ENCODE measurements at regions not wholly inside any gene's neighbourhood (a gene's known extent, or its start where the extent isn't known, plus 50 kb on each side); places are given as distances from the start of the nearest gene placed in this dataset.
A peak's percentile ranks its signal among the peaks of the same experiment; 100 is the strongest.

- H2BK20ac ChIP-seq (ENCODE audit: low read depth, low read length, poor library complexity, severe bottlenecking) = no peak overlapping the region
- H3T11ph ChIP-seq (ENCODE audit: low read length) = no peak overlapping the region
- no peaks in the 10 kb centered on the region for H3K27me3 Mint-ChIP-seq (ENCODE audit: low read depth)
- no peaks in the 10 kb centered on the region for H4K20me1 ChIP-seq (ENCODE audit: control insufficient read depth, insufficient read depth, insufficient read length)
- peaks cover 41 to 42% of the 10 kb centered on the region in 2 experiments for H3K4me1 Mint-ChIP-seq
- H4K5ac ChIP-seq (ENCODE audit: insufficient read length, low read depth, low read length) = no peak overlapping the region
- H3K18ac ChIP-seq (ENCODE audit: insufficient read length, low read depth, low read length) = no peak overlapping the region
- H3K4me3 Mint-ChIP-seq = no peak overlapping the region
- H3K9me3 ChIP-seq (ENCODE audit: control insufficient read depth, low read depth, low read length) = no peaks in the 10 kb centered on the region
- H3K9me3 Mint-ChIP-seq = peaks cover 6 to 14% of the 10 kb centered on the region in 2 experiments; a peak in 4 of 5 replicates
- no peak overlapping the region for H3K4me2 ChIP-seq (ENCODE audit: insufficient read depth, insufficient read length, low read length)
- H3K36me3 Mint-ChIP-seq (ENCODE audit: insufficient read depth in 1 of 3, low read depth in 3 of 3) = peaks cover 8 to 11% (median 8%) of the 10 kb centered on the region in 3 experiments; a peak in 6 of 7 replicates
- H2AK5ac ChIP-seq (ENCODE audit: insufficient read length, low read length) = no peak overlapping the region
- no peak for DNase-seq
- no peak overlapping the region for H2BK5ac ChIP-seq (ENCODE audit: insufficient read length, low read length)
- no peak overlapping the region for H3K4ac ChIP-seq (ENCODE audit: low read depth, low read length)
- peak overlapping the region; percentile 58 for H3K27ac ChIP-seq (ENCODE audit: insufficient read length, low read depth, low read length)
- no peak overlapping the region for H3K14ac ChIP-seq (ENCODE audit: insufficient read depth, low read length)
- no peaks in the 10 kb centered on the region; the same call in 1 of the 2 replicates for H3K79me2 ChIP-seq (ENCODE audit: insufficient read depth, low read length)
- H2AFZ ChIP-seq (ENCODE audit: low read length) = no peak overlapping the region
- no peak overlapping the region for H3K56ac ChIP-seq (ENCODE audit: insufficient read length, low read depth, low read length)
- no peak for TF ChIP-seq CTCF (conservative IDR thresholded peaks at IDR 0.05)
- peak overlapping the region; percentile 89 to 98 (median 91); a peak in 5 of 7 replicates for H3K27ac Mint-ChIP-seq
- H3K9ac ChIP-seq (ENCODE audit: extremely low read depth, insufficient read length, low read length) = no peak overlapping the region
- no peaks in the 10 kb centered on the region for H3K27me3 ChIP-seq (ENCODE audit: insufficient read depth, low read length)
- no peak overlapping the region for H4K91ac ChIP-seq (ENCODE audit: insufficient read length, low read depth, low read length)
- no peaks in the 10 kb centered on the region for H3K23me2 ChIP-seq (ENCODE audit: insufficient read length, low read depth, low read length, poor library complexity, severe bottlenecking)
- no peak overlapping the region for H3K23ac ChIP-seq (ENCODE audit: insufficient read length, low read depth, low read length)
- H3K79me1 ChIP-seq (ENCODE audit: insufficient read depth, low read depth, low read length, poor library complexity, severe bottlenecking) = no peaks in the 10 kb centered on the region
- no peak overlapping the region for H4K8ac ChIP-seq (replicated peaks; ENCODE audit: insufficient read length, low read depth, low read length)
- no peak overlapping the region for H2BK15ac ChIP-seq (ENCODE audit: low read depth, low read length)
- H2BK120ac ChIP-seq (ENCODE audit: low read depth, low read length, poor library complexity, severe bottlenecking) = no peak overlapping the region
- peaks cover 9% of the 10 kb centered on the region for H3K4me1 ChIP-seq (ENCODE audit: insufficient read depth, low read length)
- no peak overlapping the region for H2BK12ac ChIP-seq (ENCODE audit: insufficient read length, low read depth, low read length)
Measured at GRCh38 chr11:92512204-92512569, 287.6 kb downstream of the FAT3 start.
